ENCODE measurements at regions not wholly inside any gene's neighbourhood (a gene's known extent, or its start where the extent isn't known, plus 50 kb on each side); places are given as distances from the start of the nearest gene placed in this dataset.
A peak's percentile ranks its signal among the peaks of the same experiment; 100 is the strongest.

- Histone ChIP-seq H3K27me3 (replicated peaks; ENCODE audit: control insufficient read depth, insufficient read depth, low read length) (no peaks in the 10 kb centered on the region), H3K4me1 (ENCODE audit: control insufficient read depth, insufficient read depth, low read length) (no peaks in the 10 kb centered on the region), H3K4me3 (ENCODE audit: low read length) (no peak overlapping the region), H3K36me3 (ENCODE audit: control insufficient read depth, insufficient read depth, low read length, severe bottlenecking) (no peaks in the 10 kb centered on the region), H3K9me3 (ENCODE audit: control insufficient read depth, low read length) (no peaks in the 10 kb centered on the region), H3K9ac (ENCODE audit: low read length) (no peak overlapping the region)
- DNase-seq (ENCODE audit: low read depth), result no peak
Observed at GRCh38 chr6:67593247-67593646, 1041.8 kb upstream of the ADGRB3 start.

DNA sequence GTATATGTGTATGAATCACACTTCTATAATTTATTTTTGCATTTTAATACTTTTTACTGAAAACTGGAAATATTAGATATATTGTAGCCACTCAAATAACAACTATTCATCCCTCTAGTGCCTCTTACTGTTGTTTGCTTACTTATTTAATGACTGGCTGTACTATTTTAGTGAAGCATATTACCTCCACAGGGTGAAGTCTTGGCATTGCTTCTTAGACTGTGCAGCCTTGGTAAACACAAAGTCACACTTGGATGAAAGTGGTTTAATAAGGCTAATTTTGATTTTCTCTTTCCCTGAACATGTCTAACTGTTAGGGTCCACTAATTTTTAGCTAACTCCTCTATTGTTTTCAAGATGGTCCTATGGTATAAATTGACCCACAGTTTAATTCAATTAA, 1043.2 kb upstream of the ADGRB3 start:
- no peak overlapping the region for H3K4me3 ChIP-seq (ENCODE audit: low read length)
- H3K9me3 ChIP-seq (ENCODE audit: control insufficient read depth, low read length), result no peaks in the 10 kb centered on the region
- H3K4me1 ChIP-seq (ENCODE audit: control insufficient read depth, insufficient read depth, low read length), result no peaks in the 10 kb centered on the region
- no peak overlapping the region for H3K9ac ChIP-seq (ENCODE audit: low read length)
- no peaks in the 10 kb centered on the region for H3K36me3 ChIP-seq (ENCODE audit: control insufficient read depth, insufficient read depth, low read length, severe bottlenecking)
- no peak for DNase-seq (ENCODE audit: low read depth)
- H3K27me3 ChIP-seq (replicated peaks; ENCODE audit: control insufficient read depth, insufficient read depth, low read length), result no peaks in the 10 kb centered on the region

- no peak overlapping the region for H3K9ac ChIP-seq (ENCODE audit: low read length)
- no peaks in the 10 kb centered on the region for H3K27me3 ChIP-seq (replicated peaks; ENCODE audit: control insufficient read depth, insufficient read depth, low read length)
- no peaks in the 10 kb centered on the region for H3K4me1 ChIP-seq (ENCODE audit: control insufficient read depth, insufficient read depth, low read length)
- H3K9me3 ChIP-seq (ENCODE audit: control insufficient read depth, low read length), result no peaks in the 10 kb centered on the region
- no peak overlapping the region for H3K4me3 ChIP-seq (ENCODE audit: low read length)
- H3K36me3 ChIP-seq (ENCODE audit: control insufficient read depth, insufficient read depth, low read length, severe bottlenecking), result no peaks in the 10 kb centered on the region
- DNase-seq (ENCODE audit: low read depth), result no peak
Observed at GRCh38 chr6:67567842-67568241, 1067.2 kb upstream of the ADGRB3 start.

DNA sequence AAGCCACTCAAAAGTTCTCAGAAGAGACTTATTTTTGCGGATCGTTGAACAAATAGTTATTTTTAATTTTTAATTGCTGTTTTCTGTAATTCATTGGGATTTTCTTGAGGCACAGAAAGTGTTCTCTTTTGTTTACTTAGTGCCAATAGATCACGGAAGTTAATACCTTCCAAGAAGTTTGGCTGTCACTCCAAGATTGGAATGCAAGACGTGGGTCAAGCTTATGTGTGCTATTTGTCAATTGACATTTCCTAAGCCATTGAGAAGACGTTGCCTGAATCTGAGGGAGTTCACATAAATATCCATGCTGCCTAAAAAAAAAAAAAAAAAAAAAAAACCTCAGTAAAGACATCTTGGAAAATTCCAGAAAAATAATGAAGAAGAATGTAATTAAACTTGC, 1071.4 kb upstream of the ADGRB3 start:
- Histone ChIP-seq H3K4me1 (ENCODE audit: control insufficient read depth, insufficient read depth, low read length) (no peaks in the 10 kb centered on the region), H3K4me3 (ENCODE audit: low read length) (no peak overlapping the region), H3K9ac (ENCODE audit: low read length) (no peak overlapping the region), H3K27me3 (replicated peaks; ENCODE audit: control insufficient read depth, insufficient read depth, low read length) (no peaks in the 10 kb centered on the region), H3K36me3 (ENCODE audit: control insufficient read depth, insufficient read depth, low read length, severe bottlenecking) (no peaks in the 10 kb centered on the region), H3K9me3 (ENCODE audit: control insufficient read depth, low read length) (no peaks in the 10 kb centered on the region)
- no peak for DNase-seq (ENCODE audit: low read depth)

DNA sequence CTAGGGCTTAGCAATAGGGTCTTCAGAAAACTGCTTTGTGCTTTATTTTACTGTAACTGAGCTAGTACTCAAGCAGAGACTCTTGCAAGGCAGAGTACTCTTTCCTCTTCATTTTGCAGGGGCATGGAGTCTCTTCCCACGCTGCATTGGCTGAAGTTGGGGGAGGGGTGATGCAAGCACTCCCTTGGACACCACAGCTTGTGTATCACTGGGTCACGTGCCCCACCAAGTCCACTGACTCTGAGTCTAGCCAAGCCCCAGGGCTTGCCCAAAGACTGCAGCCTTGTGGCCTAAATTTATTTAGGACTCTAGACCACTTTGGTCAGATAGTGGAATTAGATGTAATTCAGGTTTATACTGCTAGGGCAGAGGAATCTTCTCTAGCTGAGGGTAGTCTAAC, 1075.0 kb upstream of the ADGRB3 start:
- DNase-seq (ENCODE audit: low read depth), result no peak
- no peak overlapping the region for H3K4me3 ChIP-seq (ENCODE audit: low read length)
- no peaks in the 10 kb centered on the region for H3K36me3 ChIP-seq (ENCODE audit: control insufficient read depth, insufficient read depth, low read length, severe bottlenecking)
- H3K4me1 ChIP-seq (ENCODE audit: control insufficient read depth, insufficient read depth, low read length), result no peaks in the 10 kb centered on the region
- H3K9ac ChIP-seq (ENCODE audit: low read length), result no peak overlapping the region
- H3K9me3 ChIP-seq (ENCODE audit: control insufficient read depth, low read length), result no peaks in the 10 kb centered on the region
- H3K27me3 ChIP-seq (replicated peaks; ENCODE audit: control insufficient read depth, insufficient read depth, low read length), result no peaks in the 10 kb centered on the region

- no peak overlapping the region for H3K4me3 ChIP-seq (ENCODE audit: low read length)
- H3K4me1 ChIP-seq (ENCODE audit: control insufficient read depth, insufficient read depth, low read length), result no peaks in the 10 kb centered on the region
- H3K9me3 ChIP-seq (ENCODE audit: control insufficient read depth, low read length), result no peaks in the 10 kb centered on the region
- no peak for DNase-seq (ENCODE audit: low read depth)
- no peaks in the 10 kb centered on the region for H3K36me3 ChIP-seq (ENCODE audit: control insufficient read depth, insufficient read depth, low read length, severe bottlenecking)
- H3K27me3 ChIP-seq (replicated peaks; ENCODE audit: control insufficient read depth, insufficient read depth, low read length), result no peaks in the 10 kb centered on the region
- no peak overlapping the region for H3K9ac ChIP-seq (ENCODE audit: low read length)
Observed at GRCh38 chr6:67558985-67559384, 1076.1 kb upstream of the ADGRB3 start.

DNA sequence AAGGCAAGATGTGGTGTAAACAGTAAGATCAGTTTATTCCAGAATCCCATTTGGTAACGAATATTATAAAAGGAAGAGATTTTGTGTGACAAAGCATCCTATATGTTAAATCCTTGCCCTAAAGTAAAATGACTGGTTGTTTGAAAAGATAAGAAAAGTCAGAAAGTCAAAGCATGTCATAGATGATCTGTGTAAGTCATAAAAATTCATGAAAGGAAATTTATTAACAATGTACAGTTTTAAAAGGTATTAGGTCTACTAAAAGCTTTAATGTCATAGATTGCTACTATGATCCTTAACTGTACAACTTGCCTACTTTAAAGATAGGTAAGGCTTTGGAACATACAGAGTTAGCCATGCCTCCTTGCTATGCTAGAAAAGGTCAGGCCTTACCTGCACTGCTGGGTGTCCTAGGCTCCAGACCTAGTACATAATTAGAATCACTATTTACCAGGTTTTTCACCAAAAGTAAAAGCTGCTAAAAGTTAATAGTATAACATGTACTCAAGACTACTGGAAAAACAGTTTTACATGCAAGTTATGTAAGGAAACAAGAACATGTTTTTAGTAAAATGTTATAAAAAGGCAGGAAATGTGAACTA, 1090.1 kb upstream of the ADGRB3 start:
- peaks cover 18% of the 10 kb centered on the region for H3K9me3 ChIP-seq (ENCODE audit: control insufficient read depth, low read length)
- H3K4me1 ChIP-seq (ENCODE audit: control insufficient read depth, insufficient read depth, low read length), result no peaks in the 10 kb centered on the region
- H3K27me3 ChIP-seq (replicated peaks; ENCODE audit: control insufficient read depth, insufficient read depth, low read length), result no peaks in the 10 kb centered on the region
- no peak overlapping the region for H3K9ac ChIP-seq (ENCODE audit: low read length)
- no peak overlapping the region for H3K4me3 ChIP-seq (ENCODE audit: low read length)
- DNase-seq (ENCODE audit: low read depth), result no peak
- no peaks in the 10 kb centered on the region for H3K36me3 ChIP-seq (ENCODE audit: control insufficient read depth, insufficient read depth, low read length, severe bottlenecking)

DNA sequence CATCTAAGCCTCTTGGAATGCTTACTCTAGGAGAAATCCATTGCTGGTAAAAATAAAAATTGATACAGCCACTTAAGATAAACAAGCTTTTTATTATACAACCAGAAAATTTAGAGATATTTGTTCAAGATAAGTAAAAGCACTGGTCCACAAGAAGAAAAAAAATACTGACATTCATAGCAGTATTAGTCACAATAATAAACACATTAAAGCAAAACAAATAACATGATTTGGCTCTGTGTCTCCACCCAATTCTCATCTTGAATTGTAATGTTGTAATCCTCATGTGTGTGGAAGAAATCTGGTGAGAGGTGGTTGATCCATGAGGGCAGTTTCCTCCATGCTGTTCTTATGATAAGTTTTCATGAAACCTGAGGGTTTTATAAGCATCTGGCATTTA, 1093.5 kb upstream of the ADGRB3 start:
- Histone ChIP-seq H3K27me3 (replicated peaks; ENCODE audit: control insufficient read depth, insufficient read depth, low read length) (no peaks in the 10 kb centered on the region), H3K9me3 (ENCODE audit: control insufficient read depth, low read length) (peaks cover 18% of the 10 kb centered on the region), H3K9ac (ENCODE audit: low read length) (no peak overlapping the region), H3K4me1 (ENCODE audit: control insufficient read depth, insufficient read depth, low read length) (no peaks in the 10 kb centered on the region), H3K4me3 (ENCODE audit: low read length) (no peak overlapping the region), H3K36me3 (ENCODE audit: control insufficient read depth, insufficient read depth, low read length, severe bottlenecking) (no peaks in the 10 kb centered on the region)
- peak; percentile 27 for DNase-seq (ENCODE audit: low read depth)

- Histone ChIP-seq H3K36me3 (ENCODE audit: control insufficient read depth, insufficient read depth, low read length, severe bottlenecking) (no peaks in the 10 kb centered on the region), H3K9ac (ENCODE audit: low read length) (no peak overlapping the region), H3K27me3 (replicated peaks; ENCODE audit: control insufficient read depth, insufficient read depth, low read length) (no peaks in the 10 kb centered on the region), H3K4me1 (ENCODE audit: control insufficient read depth, insufficient read depth, low read length) (no peaks in the 10 kb centered on the region), H3K9me3 (ENCODE audit: control insufficient read depth, low read length) (peaks cover 4% of the 10 kb centered on the region), H3K4me3 (ENCODE audit: low read length) (no peak overlapping the region)
- no peak for DNase-seq (ENCODE audit: low read depth)
Observed at GRCh38 chr6:67538032-67538431, 1097.0 kb upstream of the ADGRB3 start.

GRCh38 chr6:67535946-67536345, 1099.1 kb upstream of the ADGRB3 start:
- Histone ChIP-seq H3K27me3 (replicated peaks; ENCODE audit: control insufficient read depth, insufficient read depth, low read length) (no peaks in the 10 kb centered on the region), H3K4me3 (ENCODE audit: low read length) (no peak overlapping the region), H3K9ac (ENCODE audit: low read length) (no peak overlapping the region), H3K36me3 (ENCODE audit: control insufficient read depth, insufficient read depth, low read length, severe bottlenecking) (no peaks in the 10 kb centered on the region), H3K9me3 (ENCODE audit: control insufficient read depth, low read length) (no peaks in the 10 kb centered on the region), H3K4me1 (ENCODE audit: control insufficient read depth, insufficient read depth, low read length) (no peaks in the 10 kb centered on the region)
- DNase-seq (ENCODE audit: low read depth), result peak; percentile 1

GRCh38 chr6:67506352-67506751, 1128.7 kb upstream of the ADGRB3 start:
- DNase-seq (ENCODE audit: low read depth), result no peak
- Histone ChIP-seq H3K27me3 (replicated peaks; ENCODE audit: control insufficient read depth, insufficient read depth, low read length) (no peaks in the 10 kb centered on the region), H3K4me1 (ENCODE audit: control insufficient read depth, insufficient read depth, low read length) (no peaks in the 10 kb centered on the region), H3K36me3 (ENCODE audit: control insufficient read depth, insufficient read depth, low read length, severe bottlenecking) (no peaks in the 10 kb centered on the region), H3K9ac (ENCODE audit: low read length) (no peak overlapping the region), H3K4me3 (ENCODE audit: low read length) (no peak overlapping the region), H3K9me3 (ENCODE audit: control insufficient read depth, low read length) (peaks cover 8% of the 10 kb centered on the region)

DNA sequence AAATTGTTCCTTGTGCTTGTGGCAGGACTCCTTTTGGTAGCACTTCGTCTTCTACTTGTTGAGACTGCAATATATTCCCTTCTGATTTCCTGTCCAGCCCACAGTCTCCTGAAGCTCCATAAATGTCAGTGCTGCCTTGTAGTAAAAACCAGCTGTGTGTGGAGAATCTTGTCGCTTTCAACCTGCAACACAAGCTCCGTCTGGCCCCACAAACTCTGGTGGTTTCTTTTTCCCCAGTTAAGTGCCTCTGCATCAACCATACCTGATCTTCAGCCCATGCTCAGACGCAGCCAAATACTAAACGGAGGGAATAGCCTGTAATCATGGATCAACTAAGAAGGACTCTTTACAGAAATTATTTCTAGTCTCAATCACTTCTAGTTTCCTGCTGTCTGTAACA, 1133.3 kb upstream of the ADGRB3 start:
- H3K27me3 ChIP-seq (replicated peaks; ENCODE audit: control insufficient read depth, insufficient read depth, low read length), result no peaks in the 10 kb centered on the region
- DNase-seq (ENCODE audit: low read depth), result no peak
- H3K4me3 ChIP-seq (ENCODE audit: low read length), result no peak overlapping the region
- H3K9ac ChIP-seq (ENCODE audit: low read length), result no peak overlapping the region
- no peaks in the 10 kb centered on the region for H3K36me3 ChIP-seq (ENCODE audit: control insufficient read depth, insufficient read depth, low read length, severe bottlenecking)
- H3K4me1 ChIP-seq (ENCODE audit: control insufficient read depth, insufficient read depth, low read length), result no peaks in the 10 kb centered on the region
- H3K9me3 ChIP-seq (ENCODE audit: control insufficient read depth, low read length), result peaks cover 3% of the 10 kb centered on the region
